Fibroblast of skin of right quadriceps (primary cell): ENCODE measurements at regions not wholly inside any gene's neighbourhood (a gene's known extent, or its start where the extent isn't known, plus 50 kb on each side); places are given as distances from the start of the nearest gene placed in this dataset.
"Not testable (repeated sequence)": the region's sequence is repeated elsewhere in the genome, so short reads cannot be mapped to it uniquely, and the experiment has no call there.

Experiments used
- DNase-seq: peaks from one replicate; pipeline ENCODE4 v3.0.0-alpha.2; 2013

GRCh38 chr6:170040115-170040500, 250.8 kb downstream of the DLL1 start:
- DNase-seq, result no peak

GRCh38 chr6:170039156-170040114, 251.4 kb downstream of the DLL1 start:
- DNase-seq, result no peak

GRCh38 chr6:170038708-170039107, 252.2 kb downstream of the DLL1 start:
- no peak for DNase-seq

GRCh38 chr6:170038251-170038650, 252.6 kb downstream of the DLL1 start:
- DNase-seq, result no peak

- no peak for DNase-seq
Observed at GRCh38 chr6:170037541-170038250, 253.2 kb downstream of the DLL1 start.

- DNase-seq, result no peak
Observed at GRCh38 chr6:170036916-170037315, 254.0 kb downstream of the DLL1 start.

- not testable (repeated sequence) for DNase-seq
Observed at GRCh38 chr6:170036367-170036766, 254.5 kb downstream of the DLL1 start.

GRCh38 chr6:170035901-170036304, 255.0 kb downstream of the DLL1 start:
- DNase-seq, result no peak

GRCh38 chr6:170035044-170035443, 255.8 kb downstream of the DLL1 start:
- no peak for DNase-seq

- DNase-seq, result no peak
Observed at GRCh38 chr6:170034294-170034693, 256.6 kb downstream of the DLL1 start.

GRCh38 chr6:170033666-170034065, 257.2 kb downstream of the DLL1 start:
- DNase-seq, result no peak

GRCh38 chr6:170032706-170033309, 258.1 kb downstream of the DLL1 start:
- no peak for DNase-seq

GRCh38 chr6:170032197-170032596, 258.7 kb downstream of the DLL1 start:
- DNase-seq, result no peak

GRCh38 chr6:170031684-170032121, 259.2 kb downstream of the DLL1 start:
- no peak for DNase-seq

- DNase-seq, result no peak
Observed at GRCh38 chr6:170030821-170031471, 259.9 kb downstream of the DLL1 start.

GRCh38 chr6:170030284-170030815, 260.5 kb downstream of the DLL1 start:
- no peak for DNase-seq

GRCh38 chr6:170029416-170030283, 261.2 kb downstream of the DLL1 start:
- DNase-seq, result no peak

GRCh38 chr6:170028629-170029345, 262.1 kb downstream of the DLL1 start:
- no peak for DNase-seq

- DNase-seq, result no peak
Observed at GRCh38 chr6:170027647-170028043, 263.2 kb downstream of the DLL1 start.

GRCh38 chr6:170026751-170027646, 263.9 kb downstream of the DLL1 start:
- peak; percentile 4 for DNase-seq
